Esophagus muscularis mucosa (tissue), 4 donors: ENCODE measurements at regions not wholly inside any gene's neighbourhood (a gene's known extent, or its start where the extent isn't known, plus 50 kb on each side); places are given as distances from the start of the nearest gene placed in this dataset.

Source experiments
- DNase-seq: peaks from one replicate; pipeline ENCODE4 v3.0.0-alpha.2; 2017; ENCODE audit errors: extremely low spot score
- H3K27ac ChIP-seq, 4 donors: fragments of 200-600 bp; sonication (generic); replicated peaks in 1 of 4; 1 replicate in 3 of 4; 2 replicates in 1 of 4; pipeline ENCODE4 v1.5.1; 2016 to 2019; ENCODE audit warnings: mild to moderate bottlenecking in 1 of 4
- H3K27me3 ChIP-seq, 4 donors: fragments of 200-600 bp; sonication (generic); one replicate each; pipeline versions ENCODE4 v1.5.1 to v1.6.0; 2016 to 2019
- H3K36me3 ChIP-seq, 4 donors: fragments of 200-600 bp; sonication (generic); one replicate each; pipeline ENCODE4 v1.5.1; 2016 to 2019
- H3K4me1 ChIP-seq, 4 donors: fragments of 200-600 bp; sonication (generic); one replicate each; pipeline ENCODE4 v1.5.1; 2016 to 2019
- H3K4me3 ChIP-seq, 4 donors: fragments of 200-600 bp; sonication (generic); 1 replicate in 2 of 4; 2 replicates in 2 of 4; pipeline ENCODE4 v1.5.1; 2016 to 2019; ENCODE audit warnings: mild to moderate bottlenecking in 4 of 4, moderate library complexity in 1 of 4
- H3K9me3 ChIP-seq, 4 donors: fragments of 200-600 bp; sonication (generic); 1 replicate in 3 of 4; 2 replicates in 1 of 4; pipeline ENCODE4 v1.5.1; 2016 to 2019
- EP300 ChIP-seq: sonication (generic); formaldehyde crosslinking; IDR thresholded peaks from one replicate; pipeline ENCODE4 v1.6.1; 2017; ENCODE audit warnings: antibody characterized with exemption
- POLR2A ChIP-seq: fragments of 450-650 bp; IDR thresholded peaks from one replicate; pipeline ENCODE4 v1.6.1; 2017; ENCODE audit warnings: antibody characterized with exemption, moderate library complexity, mild to moderate bottlenecking, low read depth
- POLR2AphosphoS5 ChIP-seq, 2 donors: sonication (generic); formaldehyde crosslinking; IDR thresholded peaks; one replicate each; pipeline ENCODE4 v1.6.1; 2017; ENCODE audit warnings: antibody characterized with exemption in 2 of 2
- WGBS: methylation state at CpG from one replicate; pipeline ENCODE4 v1.1.5; 2018; 5-methylcytosine and 5-hydroxymethylcytosine counted together
- intact Hi-C: fragments of 100-400 bp; cut with DNase I; formaldehyde crosslinking; loops from one replicate; pipeline ENCODE4 v1.15.1; 2023
- TF ChIP-seq, protein P1 (sequence below), 3 experiments: fragments of 200-600 bp in 2 of 3; fragments of 450-650 bp in 1 of 3; sonication (generic) in 2 of 3; IDR thresholded peaks; one replicate each; pipeline ENCODE4 v1.5.1; 2017 to 2019; ENCODE audit warnings: antibody characterized with exemption in 3 of 3, mild to moderate bottlenecking in 2 of 3, moderate library complexity in 1 of 3

DNA sequence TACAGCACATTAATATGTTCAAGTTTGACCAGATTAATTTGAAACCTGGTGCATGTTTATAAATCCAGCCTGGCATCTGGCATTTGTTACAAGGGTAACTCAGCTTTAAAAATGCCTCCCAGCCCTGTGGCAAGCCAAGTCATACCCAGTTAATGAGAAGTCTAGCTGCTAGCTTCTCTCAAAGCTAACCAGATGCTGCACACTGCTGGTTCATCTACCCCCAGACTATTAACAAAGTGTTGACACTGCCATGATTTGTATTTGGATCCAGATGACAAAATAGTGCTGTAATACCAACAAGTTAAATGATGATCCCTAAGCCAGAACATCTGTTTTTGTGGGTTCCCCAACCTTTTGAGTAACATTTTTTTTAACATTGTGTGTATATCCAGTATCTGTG is 573.7 kb upstream of the DAB2 start:
- TF ChIP-seq POLR2AphosphoS5 (IDR thresholded peaks at IDR 0.05) (no peak), POLR2A (no peak), EP300 (no peak)
- TF ChIP-seq, protein P1, sequence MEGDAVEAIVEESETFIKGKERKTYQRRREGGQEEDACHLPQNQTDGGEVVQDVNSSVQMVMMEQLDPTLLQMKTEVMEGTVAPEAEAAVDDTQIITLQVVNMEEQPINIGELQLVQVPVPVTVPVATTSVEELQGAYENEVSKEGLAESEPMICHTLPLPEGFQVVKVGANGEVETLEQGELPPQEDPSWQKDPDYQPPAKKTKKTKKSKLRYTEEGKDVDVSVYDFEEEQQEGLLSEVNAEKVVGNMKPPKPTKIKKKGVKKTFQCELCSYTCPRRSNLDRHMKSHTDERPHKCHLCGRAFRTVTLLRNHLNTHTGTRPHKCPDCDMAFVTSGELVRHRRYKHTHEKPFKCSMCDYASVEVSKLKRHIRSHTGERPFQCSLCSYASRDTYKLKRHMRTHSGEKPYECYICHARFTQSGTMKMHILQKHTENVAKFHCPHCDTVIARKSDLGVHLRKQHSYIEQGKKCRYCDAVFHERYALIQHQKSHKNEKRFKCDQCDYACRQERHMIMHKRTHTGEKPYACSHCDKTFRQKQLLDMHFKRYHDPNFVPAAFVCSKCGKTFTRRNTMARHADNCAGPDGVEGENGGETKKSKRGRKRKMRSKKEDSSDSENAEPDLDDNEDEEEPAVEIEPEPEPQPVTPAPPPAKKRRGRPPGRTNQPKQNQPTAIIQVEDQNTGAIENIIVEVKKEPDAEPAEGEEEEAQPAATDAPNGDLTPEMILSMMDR (IDR thresholded peaks at IDR 0.05), result no peak
- Histone ChIP-seq H3K4me3 (no peak overlapping the region), H3K36me3 (no peaks in the 10 kb centered on the region), H3K27ac (no peak overlapping the region), H3K9me3 (peaks cover 0 to 12% (median 0%) of the 10 kb centered on the region in 4 donors), H3K27me3 (no peaks in the 10 kb centered on the region), H3K4me1 (peaks cover 0 to 8% (median 3%) of the 10 kb centered on the region in 4 donors)
- DNase-seq, result no peak
- intact Hi-C loops, result no loop called here

DNA sequence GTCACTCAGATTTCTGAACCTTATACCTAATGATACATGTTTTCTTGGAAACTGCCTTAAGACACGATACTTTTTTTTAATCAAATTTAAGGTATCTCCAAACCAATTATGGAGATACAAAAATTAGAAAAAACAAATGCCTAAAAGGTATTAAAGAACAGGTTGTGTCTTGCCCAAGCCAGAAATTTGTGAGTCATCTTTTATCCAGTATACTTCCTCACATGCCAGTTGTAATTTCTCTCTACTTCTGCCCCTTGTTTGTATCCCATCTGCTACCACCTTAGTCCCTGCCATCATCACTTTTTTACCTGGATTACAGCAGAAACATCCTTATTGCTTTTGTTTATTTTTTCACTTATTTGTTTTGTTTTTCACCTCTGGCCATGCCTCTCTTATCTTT is 571.2 kb upstream of the DAB2 start:
- intact Hi-C loops, result no loop called here
- no peaks in the 10 kb centered on the region for H3K9me3 ChIP-seq
- no peak for DNase-seq
- H3K27ac ChIP-seq, result no peak overlapping the region
- TF ChIP-seq POLR2A, result no peak
- TF ChIP-seq EP300, result no peak
- TF ChIP-seq POLR2AphosphoS5 (IDR thresholded peaks at IDR 0.05), result no peak
- TF ChIP-seq, protein P1 (IDR thresholded peaks at IDR 0.05), result no peak
- no peaks in the 10 kb centered on the region for H3K27me3 ChIP-seq
- H3K4me1 ChIP-seq, result peaks cover 0 to 8% (median 3%) of the 10 kb centered on the region in 4 donors
- no peak overlapping the region for H3K4me3 ChIP-seq
- 87% methylated on average over 1 of the region's 1 CpG for WGBS
- no peaks in the 10 kb centered on the region for H3K36me3 ChIP-seq

DNA sequence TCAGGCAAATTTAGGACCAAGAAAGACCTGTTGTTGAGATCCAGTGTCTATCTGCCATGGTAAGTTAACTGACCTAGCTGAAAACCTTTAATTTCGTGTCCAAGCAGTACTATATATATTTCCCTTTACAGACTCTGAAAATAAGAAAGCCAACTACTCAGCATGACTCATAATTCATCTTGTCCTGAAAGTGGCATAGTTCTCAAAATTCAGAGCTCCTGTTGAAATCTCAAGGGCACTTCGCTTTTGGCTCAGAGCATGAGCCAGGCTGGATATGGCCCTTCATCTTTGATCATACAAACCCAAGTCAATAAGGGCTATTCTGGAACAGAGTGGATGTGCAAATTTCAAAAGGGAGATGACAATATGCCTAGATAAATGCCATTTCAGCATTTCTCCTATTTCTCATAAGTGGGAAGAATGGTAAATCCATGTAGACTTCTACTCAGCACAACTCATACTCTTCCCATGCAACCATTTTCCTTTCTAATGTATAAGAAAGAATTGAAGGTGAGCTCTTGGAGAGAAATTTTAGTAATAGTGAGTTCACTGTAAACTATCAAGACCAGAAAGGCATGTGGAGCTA is 567.9 kb upstream of the DAB2 start:
- 80% methylated on average over 2 of the region's 2 CpGs for WGBS
- Histone ChIP-seq H3K4me3 (no peak overlapping the region), H3K27me3 (no peaks in the 10 kb centered on the region), H3K4me1 (no peaks in the 10 kb centered on the region), H3K36me3 (no peaks in the 10 kb centered on the region), H3K9me3 (no peaks in the 10 kb centered on the region), H3K27ac (no peak overlapping the region)
- TF ChIP-seq POLR2AphosphoS5 (IDR thresholded peaks at IDR 0.05), result no peak
- no peak for TF ChIP-seq EP300
- TF ChIP-seq POLR2A, result no peak
- TF ChIP-seq, protein P1 (IDR thresholded peaks at IDR 0.05), result no peak
- intact Hi-C loops, result no loop called here
- no peak for DNase-seq

DNA sequence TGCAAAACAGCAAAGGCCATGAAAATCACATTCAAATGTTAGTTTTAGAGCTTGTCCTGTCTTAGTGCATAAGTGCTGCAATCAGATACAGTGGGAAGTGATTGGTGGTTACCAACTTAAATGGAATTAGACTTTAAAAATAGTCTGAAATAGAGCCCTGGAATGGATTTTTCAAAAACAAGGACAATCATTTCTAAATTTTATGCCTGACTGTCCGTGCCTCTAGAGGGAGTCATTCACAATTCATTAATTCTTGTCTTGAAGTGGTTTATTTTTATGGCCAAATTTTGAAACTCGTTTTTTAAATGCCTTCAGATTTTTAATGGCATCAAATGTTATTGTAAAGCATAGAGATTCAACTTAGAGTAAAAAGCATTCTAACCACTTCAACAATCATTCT is 561.8 kb upstream of the DAB2 start:
- WGBS, result 41% methylated on average over 2 of the region's 2 CpGs
- intact Hi-C loops, result no loop called here
- DNase-seq, result no peak
- no peaks in the 10 kb centered on the region for H3K4me1 ChIP-seq
- H3K36me3 ChIP-seq, result no peaks in the 10 kb centered on the region
- H3K27ac ChIP-seq, result no peak overlapping the region
- no peaks in the 10 kb centered on the region for H3K9me3 ChIP-seq
- no peak overlapping the region for H3K4me3 ChIP-seq
- H3K27me3 ChIP-seq, result no peaks in the 10 kb centered on the region
- TF ChIP-seq POLR2A (no peak), EP300 (no peak), POLR2AphosphoS5 (IDR thresholded peaks at IDR 0.05) (no peak)
- TF ChIP-seq, protein P1 (IDR thresholded peaks at IDR 0.05), result no peak

DNA sequence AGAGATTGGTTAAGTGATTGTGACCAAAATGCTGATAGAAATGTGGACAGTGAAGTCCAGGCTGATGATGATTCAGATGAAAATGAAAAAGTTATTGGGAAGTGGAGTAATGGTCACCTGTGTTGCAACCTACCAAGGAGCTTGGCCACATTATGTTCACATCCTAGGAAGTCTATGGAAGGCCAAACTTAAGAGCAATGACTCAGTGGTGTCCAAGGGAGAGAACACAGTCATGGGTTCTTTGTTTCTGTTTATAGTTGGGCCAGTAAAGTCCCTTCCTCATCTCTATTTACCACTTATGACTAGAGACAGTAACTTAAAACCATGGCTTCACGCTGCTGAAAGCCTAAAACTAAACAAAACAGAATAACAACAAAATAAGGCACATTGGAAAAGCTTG is 555.3 kb upstream of the DAB2 start:
- intact Hi-C loops, result no loop called here
- TF ChIP-seq POLR2AphosphoS5 (IDR thresholded peaks at IDR 0.05) (no peak), POLR2A (no peak), EP300 (no peak)
- TF ChIP-seq, protein P1 (IDR thresholded peaks at IDR 0.05), result no peak
- no peak overlapping the region for H3K4me3 ChIP-seq
- 77% methylated on average over 1 of the region's 1 CpG for WGBS
- DNase-seq, result no peak
- no peaks in the 10 kb centered on the region for H3K36me3 ChIP-seq
- H3K27ac ChIP-seq, result no peak overlapping the region
- no peaks in the 10 kb centered on the region for H3K27me3 ChIP-seq
- H3K4me1 ChIP-seq, result no peaks in the 10 kb centered on the region
- H3K9me3 ChIP-seq, result no peaks in the 10 kb centered on the region
